C4-2B (cell line): ENCODE measurements at regions not wholly inside any gene's neighbourhood (a gene's known extent, or its start where the extent isn't known, plus 50 kb on each side); places are given as distances from the start of the nearest gene placed in this dataset.

Experiments
- ZFX ChIP-seq: fragments of 450-650 bp; IDR thresholded peaks from 2 replicates; pipeline ENCODE4 v1.6.1; 2017
- TF ChIP-seq, protein P1 (sequence below): fragments of 450-650 bp; conservative IDR thresholded peaks from 2 replicates; pipeline ENCODE4 v1.5.1; 2017; ENCODE audit warnings: mild to moderate bottlenecking

DNA sequence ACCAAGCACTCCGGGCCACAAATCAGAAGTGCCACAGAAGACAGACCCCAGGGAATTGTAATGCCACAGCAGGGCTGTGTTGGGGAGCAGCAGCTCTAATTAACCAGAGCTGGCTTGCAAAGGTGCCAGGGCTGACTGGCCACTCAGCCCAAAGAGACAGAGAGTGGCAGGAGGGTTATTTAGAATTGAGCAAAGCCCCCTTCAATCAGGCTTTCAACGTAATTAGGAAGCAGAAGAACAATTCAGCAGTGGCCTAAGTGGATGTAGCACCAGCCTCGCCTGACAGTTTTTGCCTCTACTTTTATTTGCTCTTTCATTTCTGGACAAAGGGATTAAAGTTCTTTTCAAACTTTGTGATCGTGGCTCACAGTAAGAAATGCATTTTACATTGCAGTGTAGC lies 278.3 kb upstream of the IRX3 start:
- TF ChIP-seq, protein P1, sequence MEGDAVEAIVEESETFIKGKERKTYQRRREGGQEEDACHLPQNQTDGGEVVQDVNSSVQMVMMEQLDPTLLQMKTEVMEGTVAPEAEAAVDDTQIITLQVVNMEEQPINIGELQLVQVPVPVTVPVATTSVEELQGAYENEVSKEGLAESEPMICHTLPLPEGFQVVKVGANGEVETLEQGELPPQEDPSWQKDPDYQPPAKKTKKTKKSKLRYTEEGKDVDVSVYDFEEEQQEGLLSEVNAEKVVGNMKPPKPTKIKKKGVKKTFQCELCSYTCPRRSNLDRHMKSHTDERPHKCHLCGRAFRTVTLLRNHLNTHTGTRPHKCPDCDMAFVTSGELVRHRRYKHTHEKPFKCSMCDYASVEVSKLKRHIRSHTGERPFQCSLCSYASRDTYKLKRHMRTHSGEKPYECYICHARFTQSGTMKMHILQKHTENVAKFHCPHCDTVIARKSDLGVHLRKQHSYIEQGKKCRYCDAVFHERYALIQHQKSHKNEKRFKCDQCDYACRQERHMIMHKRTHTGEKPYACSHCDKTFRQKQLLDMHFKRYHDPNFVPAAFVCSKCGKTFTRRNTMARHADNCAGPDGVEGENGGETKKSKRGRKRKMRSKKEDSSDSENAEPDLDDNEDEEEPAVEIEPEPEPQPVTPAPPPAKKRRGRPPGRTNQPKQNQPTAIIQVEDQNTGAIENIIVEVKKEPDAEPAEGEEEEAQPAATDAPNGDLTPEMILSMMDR, result no peak
- no peak for TF ChIP-seq ZFX
